HepG2 (cell line): ENCODE measurements at regions not wholly inside any gene's neighbourhood (a gene's known extent, or its start where the extent isn't known, plus 50 kb on each side); places are given as distances from the start of the nearest gene placed in this dataset.

Experiments used
- CTCF ChIP-seq: sonication (generic); formaldehyde crosslinking; IDR thresholded peaks from 2 replicates; pipeline ENCODE4 v1.5.0; 2020; ENCODE audit warnings: mild to moderate bottlenecking, missing genetic modification reagents, moderate library complexity
- EP300 ChIP-seq, 3 experiments: sonication (generic) in 1 of 3; formaldehyde crosslinking in 1 of 3; IDR thresholded peaks; 2 replicates each; pipeline versions ENCODE4 v1.5.1 to v1.6.1; 2011 to 2020; ENCODE audit warnings: low read depth in 2 of 3, low read length in 2 of 3, borderline replicate concordance in 1 of 3, improper control_type of control experiment in 1 of 3, mild to moderate bottlenecking in 1 of 3, missing genetic modification reagents in 1 of 3, moderate library complexity in 1 of 3
- HCFC1 ChIP-seq: fragments of 150-350 bp; IDR thresholded peaks from 2 replicates; pipeline ENCODE4 v1.6.1; 2014; ENCODE audit warnings: low read depth, low read length
- KAT8 ChIP-seq: IDR thresholded peaks from 2 replicates; pipeline ENCODE4 v1.6.1; 2016; ENCODE audit warnings: missing genetic modification reagents, missing compliant biosample characterization
- TCF7 ChIP-seq: sonication (generic); IDR thresholded peaks from 2 replicates; pipeline ENCODE4 v1.6.1; 2016; ENCODE audit warnings: antibody characterized with exemption, low read depth
- YEATS2 ChIP-seq: sonication (generic); formaldehyde crosslinking; IDR thresholded peaks from 2 replicates; pipeline ENCODE4 v1.4.0; 2020; ENCODE audit warnings: missing genetic modification reagents, borderline replicate concordance
- ZHX1 ChIP-seq: sonication (generic); formaldehyde crosslinking; IDR thresholded peaks from 2 replicates; pipeline ENCODE4 v1.8.1; 2022; ENCODE audit warnings: low read depth, mild to moderate bottlenecking, missing genetic modification reagents
- ZNF3 ChIP-seq: IDR thresholded peaks from 2 replicates; pipeline ENCODE4 v1.7.0; 2017; ENCODE audit warnings: inconsistent platforms

- TF ChIP-seq YEATS2 (CRISPR knock-in tag): no peak
- TF ChIP-seq CTCF (CRISPR knock-in tag): no peak
- no peak for TF ChIP-seq ZNF3 (CRISPR knock-in tag)
- no peak for TF ChIP-seq HCFC1
- TF ChIP-seq TCF7: no peak
- no peak for TF ChIP-seq EP300 (IDR thresholded peaks at IDR 0.05; ENCODE audit: low read depth in 2 of 2, low read length in 2 of 2)
- TF ChIP-seq EP300 (CRISPR knock-in tag; IDR thresholded peaks at IDR 0.05; ENCODE audit: borderline replicate concordance): no peak
- no peak for TF ChIP-seq ZHX1 (CRISPR knock-in tag)
- no peak for TF ChIP-seq KAT8 (CRISPR knock-in tag)
Observed at GRCh38 chr6:97465877-97466561, 183.0 kb upstream of the MMS22L start.
